Left ventricle myocardium inferior (tissue), 1 donor: ENCODE measurements at regions not wholly inside any gene's neighbourhood (a gene's known extent, or its start where the extent isn't known, plus 50 kb on each side); places are given as distances from the start of the nearest gene placed in this dataset.

Experiments
- DNase-seq: peaks from one replicate; pipeline ENCODE4 v3.0.0-alpha.2; 2020
- H3K27ac ChIP-seq: fragments of 200-600 bp; replicated peaks from 2 replicates; pipeline ENCODE4 v1.8.0; 2021
- H3K27me3 ChIP-seq: fragments of 200-600 bp; 2 replicates; pipeline ENCODE4 v1.8.0; 2021; ENCODE audit warnings: low read depth
- H3K36me3 ChIP-seq: fragments of 200-600 bp; 2 replicates; pipeline ENCODE4 v1.8.0; 2021
- H3K4me1 ChIP-seq: fragments of 200-600 bp; 2 replicates; pipeline ENCODE4 v1.8.0; 2021
- H3K4me3 ChIP-seq: fragments of 200-600 bp; 2 replicates; pipeline ENCODE4 v1.8.0; 2021; ENCODE audit warnings: mild to moderate bottlenecking, moderate library complexity
- H3K9me3 ChIP-seq: fragments of 200-600 bp; replicated peaks from 2 replicates; pipeline ENCODE4 v1.8.0; 2021
- intact Hi-C: fragments of 100-400 bp; cut with micrococcal nuclease; formaldehyde crosslinking; loops from one replicate; pipeline ENCODE4 v1.11.0; 2022
- TF ChIP-seq, protein P1 (sequence below): fragments of 200-600 bp; IDR thresholded peaks from 2 replicates; pipeline ENCODE4 v1.8.0; 2021; ENCODE audit warnings: antibody characterized with exemption, mild to moderate bottlenecking, borderline replicate concordance
- donor health status: DM: no; HTN: yes; CAD: no; lungs with severe emphysema.

DNA sequence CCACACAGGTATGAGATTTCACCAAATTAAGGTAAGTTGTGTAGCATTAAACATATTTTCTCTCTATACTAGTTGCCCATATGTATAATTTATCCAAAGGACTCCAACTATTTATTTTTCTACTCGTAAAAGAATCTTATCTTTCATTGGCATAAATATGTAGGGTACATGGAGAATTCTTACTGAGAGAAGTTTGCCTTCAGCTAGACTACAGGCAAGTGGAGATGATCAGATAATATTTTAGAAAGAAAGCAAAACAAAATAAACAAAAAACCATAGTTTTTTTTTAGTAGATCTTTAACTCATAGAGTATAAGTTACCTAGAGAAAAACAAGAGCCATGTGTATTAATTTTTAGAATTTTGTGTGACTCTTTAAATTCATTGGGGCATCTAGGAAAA lies 743.1 kb upstream of the ARRDC3 start:
- TF ChIP-seq, protein P1, sequence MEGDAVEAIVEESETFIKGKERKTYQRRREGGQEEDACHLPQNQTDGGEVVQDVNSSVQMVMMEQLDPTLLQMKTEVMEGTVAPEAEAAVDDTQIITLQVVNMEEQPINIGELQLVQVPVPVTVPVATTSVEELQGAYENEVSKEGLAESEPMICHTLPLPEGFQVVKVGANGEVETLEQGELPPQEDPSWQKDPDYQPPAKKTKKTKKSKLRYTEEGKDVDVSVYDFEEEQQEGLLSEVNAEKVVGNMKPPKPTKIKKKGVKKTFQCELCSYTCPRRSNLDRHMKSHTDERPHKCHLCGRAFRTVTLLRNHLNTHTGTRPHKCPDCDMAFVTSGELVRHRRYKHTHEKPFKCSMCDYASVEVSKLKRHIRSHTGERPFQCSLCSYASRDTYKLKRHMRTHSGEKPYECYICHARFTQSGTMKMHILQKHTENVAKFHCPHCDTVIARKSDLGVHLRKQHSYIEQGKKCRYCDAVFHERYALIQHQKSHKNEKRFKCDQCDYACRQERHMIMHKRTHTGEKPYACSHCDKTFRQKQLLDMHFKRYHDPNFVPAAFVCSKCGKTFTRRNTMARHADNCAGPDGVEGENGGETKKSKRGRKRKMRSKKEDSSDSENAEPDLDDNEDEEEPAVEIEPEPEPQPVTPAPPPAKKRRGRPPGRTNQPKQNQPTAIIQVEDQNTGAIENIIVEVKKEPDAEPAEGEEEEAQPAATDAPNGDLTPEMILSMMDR: no peak
- Histone ChIP-seq H3K27me3 (no peaks in the 10 kb centered on the region), H3K4me3 (no peak overlapping the region), H3K4me1 (peaks cover 3% of the 10 kb centered on the region), H3K36me3 (no peaks in the 10 kb centered on the region), H3K27ac (no peak overlapping the region), H3K9me3 (no peaks in the 10 kb centered on the region)
- DNase-seq: no peak
- intact Hi-C loops: no loop called here

DNA sequence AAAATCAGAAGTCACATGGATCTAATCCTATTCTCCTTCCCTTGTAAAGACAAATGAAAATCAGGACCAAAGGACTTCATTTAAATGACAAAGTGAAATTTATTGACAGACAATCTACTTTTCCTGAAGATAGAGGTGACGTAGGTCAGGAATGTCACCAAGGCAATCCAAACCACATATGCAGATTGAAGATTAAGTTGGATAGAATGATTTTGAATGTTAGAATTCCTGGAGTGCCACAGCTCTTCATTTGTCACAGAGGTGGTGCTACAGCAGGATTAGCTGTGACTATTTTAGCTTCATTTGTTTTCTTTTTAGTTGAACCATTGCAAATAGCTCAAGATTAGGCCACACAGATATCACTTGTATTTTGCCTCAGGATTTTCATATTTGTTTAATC lies 736.0 kb upstream of the ARRDC3 start:
- no peaks in the 10 kb centered on the region for H3K4me1 ChIP-seq
- DNase-seq: no peak
- no peak overlapping the region for H3K4me3 ChIP-seq
- no peaks in the 10 kb centered on the region for H3K27me3 ChIP-seq
- no peak overlapping the region for H3K27ac ChIP-seq
- TF ChIP-seq, protein P1: no peak
- intact Hi-C loops: no loop called here
- no peaks in the 10 kb centered on the region for H3K36me3 ChIP-seq
- no peaks in the 10 kb centered on the region for H3K9me3 ChIP-seq

DNA sequence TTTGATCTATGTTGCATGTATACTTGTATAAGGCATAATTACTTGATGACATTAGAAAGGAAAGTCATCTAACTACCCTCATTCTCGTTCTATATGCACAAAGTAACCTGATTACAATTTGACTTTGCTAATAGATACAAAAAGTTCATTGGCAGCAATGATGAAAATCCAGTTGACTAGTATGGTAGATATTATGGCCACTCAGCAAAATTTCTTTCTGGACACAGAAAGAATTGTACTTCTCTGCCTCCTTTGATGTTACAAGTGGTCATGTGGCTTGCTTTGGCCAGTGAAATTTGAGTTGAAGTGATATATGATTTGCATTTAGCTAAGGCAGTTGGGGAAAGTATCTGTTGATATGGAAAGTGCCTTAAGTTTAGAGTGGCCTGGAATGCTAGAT lies 723.7 kb upstream of the ARRDC3 start:
- DNase-seq: no peak
- no peaks in the 10 kb centered on the region for H3K9me3 ChIP-seq

DNA sequence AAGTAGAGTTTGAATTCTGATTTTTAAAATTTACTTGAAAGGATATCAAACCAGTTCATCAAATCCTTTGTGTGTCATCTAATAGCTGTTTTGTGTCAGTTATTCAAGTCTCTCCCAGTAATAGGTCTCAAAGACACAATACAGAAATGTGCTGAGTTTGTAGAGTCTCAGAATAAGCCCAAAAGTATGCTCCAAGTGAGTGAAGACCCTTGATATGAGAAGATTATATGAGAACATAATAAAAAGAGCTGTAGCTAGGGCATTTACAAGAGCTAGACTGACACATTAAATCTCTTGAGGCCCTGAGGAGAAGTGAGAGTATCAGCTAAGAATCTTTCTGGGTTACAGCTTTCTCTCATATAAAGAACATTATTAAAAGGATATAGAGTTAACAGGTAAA lies 721.0 kb upstream of the ARRDC3 start:
- Histone ChIP-seq H3K27ac (no peak overlapping the region), H3K9me3 (no peaks in the 10 kb centered on the region), H3K4me1 (no peaks in the 10 kb centered on the region), H3K4me3 (no peak overlapping the region), H3K36me3 (no peaks in the 10 kb centered on the region), H3K27me3 (no peaks in the 10 kb centered on the region)
- TF ChIP-seq, protein P1: no peak
- intact Hi-C loops: no loop called here
- no peak for DNase-seq

More for the DNA sequence above, 723.7 kb upstream of the ARRDC3 start:
- H3K4me1 ChIP-seq: no peaks in the 10 kb centered on the region
- H3K27me3 ChIP-seq: no peaks in the 10 kb centered on the region
- no peak overlapping the region for H3K27ac ChIP-seq
- no peaks in the 10 kb centered on the region for H3K36me3 ChIP-seq
- no peak overlapping the region for H3K4me3 ChIP-seq
- TF ChIP-seq, protein P1: no peak
- intact Hi-C loops: no loop called here

DNA sequence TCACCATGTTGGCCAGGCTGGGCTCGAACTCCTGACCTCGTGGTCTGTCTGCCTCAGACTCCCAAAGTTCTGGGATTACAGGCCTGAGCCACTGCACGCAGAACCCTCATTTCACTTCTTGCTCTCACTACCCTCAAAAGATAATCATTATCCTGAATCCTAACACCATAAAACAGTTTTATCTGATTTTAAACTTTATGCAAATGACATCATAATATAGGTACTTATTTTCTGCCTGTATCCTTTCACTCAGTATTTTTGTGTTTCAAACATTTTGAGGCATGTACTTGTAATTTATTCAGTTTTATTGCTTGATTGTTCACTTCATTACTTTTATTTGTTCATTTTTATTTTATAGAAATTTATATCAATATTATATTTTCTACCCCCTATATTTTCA lies 719.2 kb upstream of the ARRDC3 start:
- no peak overlapping the region for H3K4me3 ChIP-seq
- H3K27me3 ChIP-seq: no peaks in the 10 kb centered on the region
- no peaks in the 10 kb centered on the region for H3K9me3 ChIP-seq
- H3K4me1 ChIP-seq: no peaks in the 10 kb centered on the region
- intact Hi-C loops: no loop called here
- TF ChIP-seq, protein P1: no peak
- DNase-seq: no peak
- H3K27ac ChIP-seq: no peak overlapping the region
- no peaks in the 10 kb centered on the region for H3K36me3 ChIP-seq

DNA sequence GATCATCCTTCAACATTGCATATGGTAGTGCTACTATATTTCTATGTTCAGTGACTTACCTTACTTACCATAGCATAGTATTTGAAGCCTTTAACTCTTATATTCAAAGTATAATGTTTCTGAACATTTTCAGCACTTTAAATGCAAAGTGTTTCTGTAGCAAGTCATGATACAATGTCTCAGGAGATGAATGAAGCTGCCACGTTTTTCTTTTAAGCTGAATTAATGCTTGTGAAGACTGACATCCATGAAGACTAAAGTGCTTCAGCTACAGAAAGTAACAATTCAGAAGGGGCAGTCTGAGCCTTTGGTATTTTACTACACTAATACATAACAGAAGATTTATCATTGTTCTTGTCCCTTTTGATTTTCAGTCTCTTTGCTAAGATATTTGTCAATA lies 709.1 kb upstream of the ARRDC3 start:
- intact Hi-C loops: no loop called here
- Histone ChIP-seq H3K27ac (no peak overlapping the region), H3K4me3 (no peak overlapping the region), H3K36me3 (no peaks in the 10 kb centered on the region), H3K9me3 (peaks cover 5% of the 10 kb centered on the region), H3K4me1 (no peaks in the 10 kb centered on the region), H3K27me3 (no peaks in the 10 kb centered on the region)
- no peak for DNase-seq
- TF ChIP-seq, protein P1: no peak
